ENCODE measurements at regions not wholly inside any gene's neighbourhood (a gene's known extent, or its start where the extent isn't known, plus 50 kb on each side); places are given as distances from the start of the nearest gene placed in this dataset.
"Not testable (repeated sequence)": the region's sequence is repeated elsewhere in the genome, so short reads cannot be mapped to it uniquely, and the experiment has no call there.

DNA sequence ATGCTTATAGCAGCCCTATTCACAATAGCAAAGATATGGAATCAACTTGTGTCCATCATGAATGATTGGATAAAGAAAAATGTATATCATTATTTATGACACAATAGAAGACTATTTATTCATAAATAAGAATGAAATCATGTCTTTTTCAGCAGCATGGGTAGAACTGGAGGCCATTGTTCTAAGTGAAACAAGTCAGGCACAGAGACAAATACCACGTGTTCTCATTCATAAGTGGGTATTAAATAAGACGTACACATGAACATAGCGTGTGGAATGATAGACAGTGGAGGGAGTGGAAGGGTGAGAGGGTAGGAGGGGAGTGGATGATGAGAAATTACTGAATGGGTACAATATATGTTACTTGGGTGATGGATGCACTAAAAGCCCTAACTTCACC lies 762.4 kb downstream of the REEP3 start:
- intact Hi-C loops (cut with micrococcal nuclease): no loop called here

DNA sequence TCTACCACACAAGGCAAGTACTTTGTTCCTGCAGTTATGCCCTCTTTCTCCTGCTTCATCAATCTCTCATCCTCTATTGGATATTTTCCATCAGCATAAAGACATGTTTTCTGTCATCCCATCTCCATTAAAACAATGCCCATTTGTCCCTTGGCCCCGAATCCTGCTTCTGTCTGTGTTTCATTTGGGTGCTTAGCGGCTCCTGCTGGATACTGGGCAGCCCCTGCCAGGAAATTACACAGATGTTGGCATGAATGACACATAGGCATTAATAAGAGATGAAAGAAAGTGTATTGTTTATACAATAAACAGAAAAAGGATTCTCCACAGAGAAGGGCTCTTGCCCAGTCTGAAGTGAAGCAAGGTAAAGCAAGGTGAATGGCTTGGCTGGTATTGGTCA lies 765.3 kb downstream of the REEP3 start:
- intact Hi-C loops (cut with micrococcal nuclease): no loop called here

DNA sequence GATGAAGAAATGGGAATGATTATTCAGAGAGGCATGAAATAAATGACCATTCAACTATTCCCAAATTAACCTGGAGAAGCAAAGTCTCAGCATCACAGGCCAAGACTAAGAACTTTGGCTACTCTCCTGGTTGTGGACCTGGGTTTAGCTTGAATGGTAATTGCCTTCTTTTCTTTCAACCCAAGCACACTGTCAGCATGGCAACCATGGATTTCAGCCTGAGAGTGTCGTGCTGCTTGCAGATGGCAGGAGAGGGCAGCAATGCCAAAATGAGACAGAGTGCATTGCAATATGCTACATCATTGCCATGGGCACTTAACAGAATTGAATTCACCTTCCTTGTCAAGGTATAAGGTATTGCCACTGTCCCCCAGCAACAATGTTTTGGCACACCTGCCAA lies 767.2 kb downstream of the REEP3 start:
- intact Hi-C loops (cut with micrococcal nuclease): no loop called here

DNA sequence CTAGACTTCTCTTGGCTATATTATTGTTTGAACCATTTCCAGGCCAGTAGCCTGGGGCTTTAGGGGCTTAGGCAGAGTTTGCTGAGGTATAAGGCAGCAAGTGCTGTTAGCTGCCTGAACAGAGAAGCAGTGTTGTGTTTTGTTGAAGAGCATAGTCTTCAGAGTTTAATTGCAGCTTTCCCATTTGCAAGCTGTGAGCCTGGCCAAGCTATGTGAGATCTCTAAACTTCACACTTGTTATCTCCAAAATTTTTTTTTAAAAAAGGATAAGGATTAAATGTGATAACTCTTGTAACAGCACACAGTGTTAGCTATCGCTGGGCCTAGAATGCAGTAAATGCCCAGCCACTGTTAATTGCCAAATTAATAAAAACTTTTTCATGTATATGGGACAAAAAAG lies 782.4 kb downstream of the REEP3 start:
- intact Hi-C loops (cut with micrococcal nuclease): no loop called here

DNA sequence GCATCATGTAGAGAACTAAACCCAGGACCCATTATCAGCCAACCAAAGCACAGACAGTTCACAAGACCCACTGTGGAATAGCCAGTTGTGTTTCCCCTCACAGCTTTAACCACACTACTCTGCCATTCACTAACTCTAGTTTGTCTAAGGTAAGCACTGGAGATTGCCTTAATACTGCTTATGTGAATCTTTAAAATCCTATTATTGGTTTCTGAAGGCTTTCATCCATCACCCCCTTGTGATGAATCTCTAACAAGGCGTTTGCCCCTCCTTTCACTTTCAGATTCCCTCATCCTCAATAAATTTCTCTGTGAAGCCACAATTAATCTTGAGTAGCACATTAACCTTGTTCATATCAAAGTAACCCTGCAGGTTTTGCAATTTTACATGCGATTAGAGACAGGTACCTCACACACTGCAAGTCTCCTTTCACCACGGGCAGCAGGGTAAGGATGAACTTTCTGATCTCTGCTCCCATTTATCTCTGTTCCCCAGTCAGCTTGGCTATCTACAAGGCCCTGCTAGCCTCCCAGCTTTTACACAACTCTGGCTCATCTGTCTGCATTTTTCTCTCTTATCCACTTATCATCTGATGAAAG lies 785.6 kb downstream of the REEP3 start:
- intact Hi-C loops (cut with micrococcal nuclease): no loop called here

DNA sequence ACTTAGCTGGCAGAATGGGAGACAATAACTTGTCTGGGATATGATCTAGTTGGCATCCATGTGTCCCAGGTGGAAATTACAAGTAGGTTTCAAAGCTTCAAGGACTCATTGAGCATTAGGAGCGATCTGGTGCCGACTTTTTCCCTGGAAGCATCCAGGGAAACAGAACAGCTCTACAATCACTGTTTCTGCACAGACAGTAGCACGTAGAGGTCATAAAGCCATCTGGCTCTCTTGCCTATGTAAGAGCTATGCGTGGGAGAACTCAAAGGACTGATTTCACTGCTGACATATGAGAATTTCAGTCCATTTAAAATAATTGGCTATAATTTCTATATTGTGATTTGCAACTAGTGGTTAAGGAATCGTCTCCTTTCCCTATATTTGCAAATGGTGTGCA lies 791.7 kb downstream of the REEP3 start:
- intact Hi-C loops (cut with micrococcal nuclease): no loop called here

DNA sequence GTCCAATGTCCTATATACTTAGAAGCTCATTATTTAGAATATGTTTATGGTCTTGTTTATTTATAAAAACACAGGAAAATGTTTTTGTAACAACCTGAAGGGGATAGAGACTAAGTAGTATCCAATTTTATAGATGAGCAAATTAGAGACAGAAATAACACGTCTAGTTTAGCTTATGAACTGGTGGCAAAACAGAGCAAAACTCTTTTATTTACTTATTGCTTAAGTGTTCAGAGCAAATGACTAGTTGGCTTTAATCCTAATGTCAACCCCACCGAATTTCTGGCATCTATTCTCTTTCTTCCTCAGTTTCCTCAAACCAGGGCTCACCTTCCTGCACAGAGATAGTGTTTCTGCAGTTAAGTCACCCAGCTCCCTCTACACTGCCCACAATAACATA lies 792.8 kb downstream of the REEP3 start:
- intact Hi-C loops (cut with micrococcal nuclease): no loop called here

DNA sequence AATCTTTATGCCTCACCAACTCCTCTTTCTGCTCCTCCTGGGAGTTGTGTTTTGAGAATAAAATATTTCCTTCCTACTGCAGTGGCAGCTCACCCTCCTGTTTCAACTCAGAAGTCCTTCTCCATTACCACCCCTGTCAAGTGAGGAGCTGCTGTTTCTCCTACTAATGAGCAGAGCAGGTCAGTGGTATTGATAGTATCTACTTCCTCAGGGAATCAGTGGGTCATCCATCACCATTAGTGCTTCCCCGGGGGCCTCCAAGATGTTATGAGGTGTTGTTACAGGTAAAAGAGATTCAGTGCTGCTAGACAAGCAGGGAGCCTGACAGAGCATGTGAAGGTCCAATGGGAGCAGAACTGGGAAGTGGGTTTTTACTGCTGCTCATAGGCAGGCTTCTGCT lies 795.2 kb downstream of the REEP3 start:
- intact Hi-C loops (cut with micrococcal nuclease): no loop called here

DNA sequence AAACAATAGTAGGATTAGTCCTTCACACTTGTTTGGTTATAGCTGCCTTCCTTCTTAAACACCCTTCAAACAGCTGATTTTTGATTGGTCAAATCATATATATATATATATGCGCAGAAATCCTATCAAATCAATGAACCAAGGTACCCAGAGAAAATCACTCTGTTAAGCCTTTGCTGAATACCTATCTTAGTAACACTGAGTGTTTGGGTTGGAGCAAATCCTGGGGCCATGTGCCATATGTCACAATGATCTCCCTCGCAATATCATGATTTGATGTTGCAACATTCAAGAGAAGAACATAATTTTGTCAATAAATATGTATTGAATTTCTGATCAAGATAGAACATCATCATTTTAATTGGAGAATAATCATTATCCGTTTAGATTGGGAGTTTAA lies 795.6 kb downstream of the REEP3 start:
- intact Hi-C loops (cut with micrococcal nuclease): no loop called here

DNA sequence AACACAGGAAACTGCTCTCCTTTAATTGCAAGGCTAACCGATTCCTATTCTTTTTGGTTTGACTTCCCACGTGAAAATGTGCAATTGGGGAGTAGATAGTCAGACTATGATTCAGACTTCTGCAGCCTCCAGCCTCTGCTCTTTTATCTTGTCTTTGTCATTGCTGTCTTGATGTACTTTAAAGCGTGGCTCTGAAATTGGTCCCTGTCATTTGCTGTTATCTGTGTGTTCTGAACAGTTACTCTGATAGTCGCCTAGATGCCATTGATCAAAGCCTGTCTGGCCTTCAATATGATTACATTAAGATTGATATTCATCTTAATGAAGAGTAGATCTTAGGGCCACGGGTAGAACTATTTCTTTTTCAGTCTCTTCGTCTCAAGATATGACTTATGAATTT lies 799.2 kb downstream of the REEP3 start:
- intact Hi-C loops (cut with micrococcal nuclease): no loop called here

DNA sequence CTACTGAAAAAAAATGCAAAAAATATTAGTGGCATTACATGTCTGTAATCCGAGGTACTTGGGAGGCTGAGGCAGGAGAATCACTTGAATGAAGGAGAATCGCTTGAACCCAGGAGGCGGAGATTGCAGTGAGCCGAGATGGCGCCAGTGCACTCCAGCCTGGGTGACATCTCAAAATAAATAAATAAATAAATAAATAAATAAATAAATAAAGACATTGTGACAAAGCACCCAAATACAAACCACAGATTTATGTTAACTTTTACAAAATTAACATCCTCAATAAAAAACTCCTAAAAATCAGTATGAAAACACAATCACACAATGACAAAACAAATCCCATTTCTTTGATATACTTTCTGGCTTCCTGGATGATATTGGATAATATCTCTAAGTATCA lies 808.3 kb downstream of the REEP3 start:
- intact Hi-C loops (cut with micrococcal nuclease): no loop called here

DNA sequence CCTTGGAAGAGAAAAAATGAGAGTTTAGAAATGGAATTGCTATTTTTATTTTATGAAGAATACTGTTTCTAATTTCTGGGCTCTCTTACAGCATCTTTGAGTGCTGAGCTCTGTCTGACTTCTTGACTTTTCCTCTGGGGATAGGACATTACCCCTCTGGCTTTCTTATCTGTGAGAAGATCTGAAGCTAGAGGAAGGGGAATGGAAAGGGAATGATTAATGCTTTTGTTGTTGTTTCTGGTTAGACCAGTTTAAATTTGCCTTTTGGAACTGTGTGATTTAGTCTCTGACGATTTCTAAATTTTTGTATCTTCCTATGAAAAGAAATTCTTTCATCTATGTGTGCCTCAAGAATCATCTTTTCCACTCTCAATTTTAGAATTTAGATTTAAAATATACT lies 811.4 kb downstream of the REEP3 start:
- intact Hi-C loops (cut with micrococcal nuclease): no loop called here

DNA sequence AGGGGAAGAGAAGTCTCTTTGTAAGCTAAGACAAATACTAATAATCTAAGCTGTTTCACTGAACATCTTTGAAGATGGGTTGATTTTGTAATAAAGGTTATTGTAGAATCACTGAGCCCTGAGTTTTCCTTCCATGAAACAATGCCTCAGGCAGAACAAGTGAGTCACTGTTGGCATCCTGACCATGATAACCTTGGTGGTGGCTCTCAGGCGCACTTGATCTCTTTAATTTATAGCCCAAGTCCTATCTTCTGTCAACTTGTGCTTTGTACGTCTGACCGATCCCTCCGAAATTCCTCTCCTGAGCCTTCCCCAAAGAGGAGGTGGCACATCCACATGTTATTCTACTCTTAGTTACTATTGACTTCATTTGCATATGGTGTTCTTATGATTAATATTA lies 812.9 kb downstream of the REEP3 start:
- intact Hi-C loops (cut with micrococcal nuclease): no loop called here

DNA sequence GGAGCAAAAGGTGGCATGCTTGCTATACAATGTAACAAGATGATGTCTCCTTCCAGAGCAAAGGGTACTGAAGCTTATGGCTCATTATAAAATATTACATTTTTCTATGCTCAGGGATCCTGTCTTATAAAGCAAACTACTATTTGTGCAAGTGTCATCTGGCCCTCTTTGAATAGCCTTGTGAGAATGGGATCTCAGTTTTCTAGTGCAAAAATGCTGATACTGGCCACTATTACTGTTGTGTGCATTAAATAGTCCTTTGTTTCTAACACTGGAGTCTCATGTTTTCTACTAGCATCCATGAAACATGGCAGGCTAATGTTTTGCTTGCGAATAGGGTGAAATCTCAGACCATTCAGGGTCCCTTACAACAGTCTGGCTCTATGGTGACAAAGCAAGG lies 823.0 kb downstream of the REEP3 start:
- intact Hi-C loops (cut with micrococcal nuclease): no loop called here

DNA sequence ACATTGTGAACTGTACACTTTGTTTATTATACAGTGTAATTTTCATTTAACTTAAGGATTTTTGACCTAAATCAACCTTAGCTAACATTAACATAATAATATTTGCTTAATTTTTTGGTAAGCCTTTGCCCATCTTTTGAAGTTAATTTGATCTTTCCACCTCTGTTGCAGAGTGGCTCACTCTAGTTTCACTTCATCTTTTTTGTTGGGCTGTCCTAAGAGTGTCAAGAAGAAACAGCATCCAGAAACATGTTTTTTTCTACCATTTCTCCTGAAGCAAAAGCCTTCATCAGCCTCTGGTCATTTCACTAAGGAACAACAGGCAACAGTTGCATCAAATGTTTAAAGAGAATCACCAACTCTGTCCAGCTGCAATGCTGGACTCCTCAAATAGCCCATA lies 824.7 kb downstream of the REEP3 start:
- intact Hi-C loops (cut with micrococcal nuclease): no loop called here

DNA sequence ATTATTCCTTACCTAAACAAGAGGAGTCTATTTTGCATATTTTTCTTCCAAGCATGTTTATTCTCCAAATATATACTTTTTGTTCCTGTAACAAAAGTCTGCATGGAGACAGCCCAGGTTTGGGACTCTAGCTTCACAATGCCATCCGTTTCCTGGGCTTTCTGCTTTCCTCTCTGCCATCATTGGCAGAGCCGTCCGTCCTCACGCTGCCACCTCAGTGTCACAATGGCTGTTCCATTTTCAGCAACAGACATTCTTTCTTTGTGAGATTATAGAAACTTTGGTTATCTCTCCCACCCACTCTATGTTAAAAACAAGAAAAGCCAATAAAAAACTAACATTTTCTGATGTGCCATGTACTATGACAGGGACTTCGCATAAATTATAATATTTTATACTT lies 825.2 kb downstream of the REEP3 start:
- intact Hi-C loops (cut with micrococcal nuclease): no loop called here

DNA sequence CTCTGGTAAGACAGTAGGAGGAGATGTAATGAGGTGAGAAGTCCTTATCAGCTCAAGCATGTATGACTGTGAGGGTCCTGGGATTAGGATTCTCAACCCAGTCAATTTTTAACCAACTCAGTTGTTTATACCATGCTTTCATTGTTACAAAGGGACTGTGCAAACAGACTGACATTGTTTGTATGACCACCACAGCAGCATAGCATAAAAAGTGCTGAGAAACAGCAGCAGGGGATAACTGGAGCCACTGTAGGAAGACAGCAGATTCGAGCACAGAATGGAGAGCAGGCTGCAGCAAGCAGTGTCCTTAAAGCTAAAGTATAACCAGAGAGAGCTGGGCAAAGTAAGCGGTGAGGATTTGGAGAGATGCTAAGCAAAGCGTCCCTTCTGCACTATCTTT lies 829.5 kb downstream of the REEP3 start:
- intact Hi-C loops (cut with micrococcal nuclease): no loop called here

DNA sequence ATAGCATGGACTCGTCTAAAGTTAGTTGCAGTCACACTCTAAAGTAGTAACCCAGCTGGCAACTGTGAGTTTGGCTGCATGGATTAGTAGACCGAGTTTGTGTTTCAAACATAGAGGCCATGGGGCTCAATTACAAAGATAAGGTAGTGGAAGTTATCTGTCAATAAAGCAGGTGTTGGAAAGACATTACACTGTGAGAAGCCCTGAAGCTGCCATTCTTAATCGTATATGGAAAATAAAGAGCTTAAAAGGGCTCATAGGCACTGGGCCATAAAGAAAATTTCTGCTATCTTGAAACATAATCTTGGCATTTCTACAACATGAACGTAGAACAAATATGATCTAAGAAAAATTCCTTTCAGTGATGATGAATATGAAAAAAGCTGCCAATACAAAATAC lies 837.7 kb downstream of the REEP3 start:
- intact Hi-C loops (cut with micrococcal nuclease): no loop called here

DNA sequence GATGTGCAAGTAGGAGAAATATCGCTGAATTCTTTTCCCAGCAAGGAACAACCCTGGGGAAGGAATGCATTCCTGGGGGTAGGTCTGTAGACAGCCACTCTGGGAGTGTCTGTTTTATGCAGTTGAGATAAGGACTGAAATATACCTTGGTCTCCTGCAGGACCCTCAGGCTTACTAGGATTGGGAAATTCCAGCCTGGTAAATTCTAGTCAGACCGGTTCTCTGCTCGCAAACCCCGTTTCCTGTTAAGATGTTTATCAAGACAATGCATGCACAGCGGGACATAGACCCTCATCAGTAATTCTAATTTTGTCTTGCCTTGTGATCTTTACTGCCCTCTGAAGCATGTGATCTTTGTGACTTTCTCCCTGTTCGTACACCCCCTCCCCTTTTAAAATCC lies 839.0 kb downstream of the REEP3 start:
- intact Hi-C loops (cut with micrococcal nuclease): not testable (repeated sequence)

DNA sequence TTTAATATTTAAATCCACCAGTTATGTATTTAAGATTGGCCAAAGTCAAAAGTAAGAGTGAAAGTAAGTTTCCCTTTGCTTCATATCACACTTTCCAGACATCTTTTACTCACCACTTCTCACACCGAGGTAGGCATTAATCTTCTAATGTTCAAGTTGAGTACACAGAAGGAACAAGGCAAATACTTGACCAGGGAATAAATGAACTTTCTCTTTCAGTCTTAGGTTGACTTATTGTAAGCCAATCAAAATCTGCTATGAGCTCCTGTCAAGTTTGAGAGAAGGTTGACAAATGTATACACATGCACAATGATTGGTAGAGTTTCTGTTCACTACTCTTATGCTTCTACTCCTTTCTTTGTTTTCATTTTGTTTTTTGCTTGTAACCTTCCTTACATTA lies 842.5 kb downstream of the REEP3 start:
- intact Hi-C loops (cut with micrococcal nuclease): no loop called here

DNA sequence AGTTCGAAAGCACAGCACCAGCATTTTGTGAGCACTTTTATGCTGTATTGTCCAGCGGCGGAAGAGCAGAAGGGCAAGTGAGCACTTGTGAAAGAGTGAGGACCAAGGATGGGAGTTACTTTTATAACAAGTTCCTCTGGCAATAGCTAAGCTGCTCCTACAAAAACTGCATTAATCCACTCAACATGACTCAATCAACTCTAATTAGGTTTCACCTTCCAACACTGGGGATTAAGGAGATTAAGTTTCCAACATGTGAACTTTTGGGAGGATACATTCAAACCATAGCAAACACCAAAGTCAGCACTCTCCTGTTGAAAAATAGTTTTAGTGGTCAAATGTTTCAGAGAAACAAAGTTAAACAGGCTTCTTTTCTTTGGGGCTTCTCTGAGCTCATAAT lies 844.5 kb downstream of the REEP3 start:
- intact Hi-C loops (cut with micrococcal nuclease): no loop called here

DNA sequence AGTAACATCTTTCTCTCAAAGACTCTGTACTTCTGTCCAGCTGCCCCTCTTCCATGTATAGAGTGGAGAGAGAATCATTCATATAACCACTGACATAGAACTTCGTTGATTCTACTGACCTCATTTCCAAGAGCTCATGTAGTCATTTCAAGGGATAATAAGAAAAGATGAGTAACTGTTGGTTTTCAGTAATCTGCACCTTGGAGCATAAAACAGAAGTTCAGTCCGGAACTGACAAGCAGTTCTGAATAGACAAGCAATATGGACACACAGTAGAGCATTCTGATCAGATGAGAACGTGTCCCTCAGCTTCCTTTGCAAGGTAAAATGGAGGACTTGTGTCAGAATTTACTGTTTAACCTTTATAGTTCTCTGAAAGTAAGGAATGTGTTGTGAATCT lies 847.1 kb downstream of the REEP3 start:
- intact Hi-C loops (cut with micrococcal nuclease): no loop called here

DNA sequence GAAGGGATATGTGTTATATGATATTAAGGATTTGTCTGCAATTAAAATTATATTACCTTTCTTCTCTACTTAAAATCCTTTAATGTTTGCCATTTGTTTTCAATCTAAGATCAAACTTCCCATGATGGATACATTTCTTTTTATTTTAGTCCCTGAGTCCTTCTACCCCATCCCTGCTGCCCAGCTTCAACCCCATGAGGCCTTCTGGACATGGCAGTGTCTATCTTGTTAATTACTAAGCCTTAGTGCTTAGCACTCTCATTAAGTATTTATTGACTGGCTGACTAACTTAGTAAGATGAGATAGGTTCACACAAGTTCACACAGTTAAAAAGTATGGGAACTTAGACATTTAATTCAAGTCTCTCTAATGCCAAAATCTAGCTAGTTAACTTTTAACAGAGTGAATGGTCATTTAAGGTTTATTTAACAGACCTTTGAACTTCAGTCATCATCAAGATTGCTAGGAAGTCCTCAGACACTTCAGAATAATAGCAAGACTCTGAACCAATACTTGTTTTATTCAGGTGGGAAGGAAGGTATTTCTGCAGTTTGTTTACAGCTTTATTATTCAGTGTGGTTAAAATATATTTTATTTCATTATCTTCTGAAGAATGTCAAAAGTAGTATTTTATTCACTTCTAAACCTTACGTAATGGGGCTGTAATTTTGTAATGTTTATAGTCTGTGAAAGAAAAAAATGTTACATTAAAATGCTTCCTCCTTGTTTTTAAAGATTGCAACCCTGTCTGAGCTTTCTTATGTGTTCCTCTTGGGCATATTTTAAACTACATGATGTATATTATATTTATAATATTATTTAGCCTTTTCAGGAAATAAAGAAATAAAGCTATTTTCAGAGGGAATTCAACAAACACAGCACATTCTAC lies 848.9 kb downstream of the REEP3 start:
- intact Hi-C loops (cut with micrococcal nuclease): no loop called here
